ENCODE measurements at regions not wholly inside any gene's neighbourhood (a gene's known extent, or its start where the extent isn't known, plus 50 kb on each side); places are given as distances from the start of the nearest gene placed in this dataset.

DNA sequence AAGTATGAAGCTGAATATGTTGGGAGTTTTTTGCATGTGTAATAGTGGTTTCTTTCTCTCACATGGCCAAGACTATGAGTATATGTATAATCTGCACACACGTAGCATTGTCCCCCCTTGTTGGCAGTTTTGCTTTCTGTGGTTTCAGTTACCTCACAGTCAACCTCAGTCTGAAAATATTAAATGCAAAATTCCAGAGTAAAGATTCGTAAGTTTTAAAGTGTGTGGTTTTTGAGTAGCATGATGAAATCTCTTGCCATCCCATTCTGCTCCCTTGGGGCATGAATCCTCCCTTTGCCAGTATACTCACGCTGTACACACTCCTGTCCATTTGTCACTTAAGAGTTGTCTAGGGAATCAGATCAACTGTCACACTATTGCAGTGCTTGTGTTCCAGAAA is 742.0 kb upstream of the CCDC54 start:
- ATAC-seq, result no peak
- Mint-ChIP-seq H3K27ac (no peak overlapping the region), H3K4me3 (no peak overlapping the region), H3K27me3 (peaks cover 9% of the 10 kb centered on the region), H3K4me1 (no peaks in the 10 kb centered on the region), H3K36me3 (ENCODE audit: low read depth) (no peaks in the 10 kb centered on the region)
- no peak for DNase-seq
- H3K9me3 ChIP-seq (ENCODE audit: control insufficient read depth, low read length, poor library complexity, severe bottlenecking), result no peaks in the 10 kb centered on the region

DNA sequence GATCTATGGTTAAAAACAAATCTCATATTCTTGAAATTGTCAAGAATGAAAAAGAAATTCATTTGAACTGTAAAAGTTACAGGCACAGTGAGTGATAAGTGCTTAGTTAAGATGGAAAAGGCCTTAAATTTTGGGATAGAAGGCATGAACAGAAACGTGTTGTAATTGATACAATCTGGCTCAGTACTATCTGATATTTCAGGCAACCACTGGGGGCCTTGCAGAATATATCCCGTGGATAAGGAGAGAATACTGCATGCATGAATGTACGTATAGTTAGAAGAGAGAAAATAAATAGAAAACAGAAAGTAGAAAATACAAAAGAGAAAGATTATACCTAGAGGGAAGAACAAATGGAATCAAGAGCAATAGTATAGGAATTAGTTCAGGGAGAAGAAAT is 741.4 kb upstream of the CCDC54 start:
- Mint-ChIP-seq H3K36me3 (ENCODE audit: low read depth) (no peaks in the 10 kb centered on the region), H3K4me3 (no peak overlapping the region), H3K27ac (no peak overlapping the region), H3K4me1 (no peaks in the 10 kb centered on the region), H3K27me3 (peaks cover 11% of the 10 kb centered on the region)
- ATAC-seq (no peak), DNase-seq (no peak)
- H3K9me3 ChIP-seq (ENCODE audit: control insufficient read depth, low read length, poor library complexity, severe bottlenecking), result no peaks in the 10 kb centered on the region

DNA sequence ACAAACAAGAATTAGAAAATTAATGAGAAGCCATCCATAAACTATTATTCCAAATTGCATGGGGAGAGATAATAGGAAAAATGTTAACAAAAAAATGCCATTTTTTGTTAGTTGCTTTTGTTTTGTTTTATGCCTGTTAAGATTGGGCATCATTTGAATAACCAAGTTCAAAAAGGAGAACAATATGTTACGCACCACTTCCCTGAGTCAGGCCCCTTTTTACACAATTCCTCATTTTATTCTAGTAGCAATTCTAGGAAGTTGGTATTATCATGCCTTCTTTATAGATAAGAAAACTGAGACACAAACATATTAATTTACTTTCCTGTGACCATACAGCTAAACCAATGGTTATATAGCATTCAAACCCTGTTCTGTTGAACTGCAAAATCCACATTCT is 736.9 kb upstream of the CCDC54 start:
- Mint-ChIP-seq H3K27ac (no peak overlapping the region), H3K4me1 (no peaks in the 10 kb centered on the region)
- DNase-seq, result no peak

DNA sequence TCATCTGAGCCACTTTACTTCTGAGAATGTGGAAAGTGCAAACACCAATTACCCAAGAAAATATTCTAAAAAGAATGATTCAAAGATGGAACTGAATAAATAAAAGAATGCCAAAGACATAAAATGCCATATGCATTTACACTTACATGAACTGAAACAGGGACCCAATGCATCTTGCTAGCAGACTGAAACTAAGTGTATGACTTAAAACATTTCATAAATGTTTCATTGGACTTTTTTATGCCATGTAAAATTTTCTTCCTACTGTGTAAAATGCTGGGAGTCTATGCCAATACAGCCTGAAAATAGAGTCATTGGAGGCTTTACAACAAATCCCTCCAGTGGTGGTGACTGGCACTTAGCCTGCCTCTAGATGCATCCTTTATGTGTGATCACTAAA is 735.1 kb upstream of the CCDC54 start:
- H3K4me3 Mint-ChIP-seq, result no peak overlapping the region
- no peak for ATAC-seq
- H3K9me3 ChIP-seq (ENCODE audit: control insufficient read depth, low read length, poor library complexity, severe bottlenecking), result no peaks in the 10 kb centered on the region
- H3K27me3 Mint-ChIP-seq, result peaks cover 32% of the 10 kb centered on the region
- no peak for DNase-seq
- no peaks in the 10 kb centered on the region for H3K4me1 Mint-ChIP-seq
- H3K36me3 Mint-ChIP-seq (ENCODE audit: low read depth), result no peaks in the 10 kb centered on the region
- H3K27ac Mint-ChIP-seq, result no peak overlapping the region

More for the DNA sequence above, 736.9 kb upstream of the CCDC54 start:
- no peak overlapping the region for H3K4me3 Mint-ChIP-seq
- ATAC-seq, result no peak
- no peaks in the 10 kb centered on the region for H3K9me3 ChIP-seq (ENCODE audit: control insufficient read depth, low read length, poor library complexity, severe bottlenecking)
- H3K36me3 Mint-ChIP-seq (ENCODE audit: low read depth), result no peaks in the 10 kb centered on the region
- peaks cover 27% of the 10 kb centered on the region for H3K27me3 Mint-ChIP-seq

DNA sequence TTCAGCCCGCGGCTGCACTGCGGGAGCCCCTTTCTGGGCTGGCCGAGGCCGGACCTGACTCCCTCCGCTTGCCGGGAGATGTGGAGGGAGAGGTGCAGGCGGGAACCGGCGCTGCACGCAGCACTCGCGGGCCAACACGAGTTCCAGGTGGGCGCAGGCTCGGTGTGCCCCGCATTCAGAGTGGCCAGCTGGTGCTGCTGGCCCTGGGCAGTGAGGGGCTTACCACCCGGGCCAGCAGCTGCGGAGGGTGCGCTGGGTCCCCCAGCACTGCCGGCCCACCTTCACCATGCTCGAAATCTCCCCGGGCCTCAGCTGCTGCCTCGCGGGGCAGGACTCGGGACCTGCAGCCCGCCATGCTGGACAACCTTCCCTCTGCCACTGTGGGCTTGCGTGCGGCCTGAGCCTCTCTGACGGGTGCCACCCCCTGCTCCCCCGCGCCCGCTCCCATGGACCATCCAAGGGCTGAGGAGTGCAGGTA is 733.5 kb upstream of the CCDC54 start:
- Mint-ChIP-seq H3K27ac (no peak overlapping the region), H3K36me3 (ENCODE audit: low read depth) (no peaks in the 10 kb centered on the region), H3K4me1 (no peaks in the 10 kb centered on the region), H3K4me3 (no peak overlapping the region), H3K27me3 (peaks cover 38% of the 10 kb centered on the region)
- ATAC-seq (no peak), DNase-seq (no peak)
- H3K9me3 ChIP-seq (ENCODE audit: control insufficient read depth, low read length, poor library complexity, severe bottlenecking), result no peaks in the 10 kb centered on the region

DNA sequence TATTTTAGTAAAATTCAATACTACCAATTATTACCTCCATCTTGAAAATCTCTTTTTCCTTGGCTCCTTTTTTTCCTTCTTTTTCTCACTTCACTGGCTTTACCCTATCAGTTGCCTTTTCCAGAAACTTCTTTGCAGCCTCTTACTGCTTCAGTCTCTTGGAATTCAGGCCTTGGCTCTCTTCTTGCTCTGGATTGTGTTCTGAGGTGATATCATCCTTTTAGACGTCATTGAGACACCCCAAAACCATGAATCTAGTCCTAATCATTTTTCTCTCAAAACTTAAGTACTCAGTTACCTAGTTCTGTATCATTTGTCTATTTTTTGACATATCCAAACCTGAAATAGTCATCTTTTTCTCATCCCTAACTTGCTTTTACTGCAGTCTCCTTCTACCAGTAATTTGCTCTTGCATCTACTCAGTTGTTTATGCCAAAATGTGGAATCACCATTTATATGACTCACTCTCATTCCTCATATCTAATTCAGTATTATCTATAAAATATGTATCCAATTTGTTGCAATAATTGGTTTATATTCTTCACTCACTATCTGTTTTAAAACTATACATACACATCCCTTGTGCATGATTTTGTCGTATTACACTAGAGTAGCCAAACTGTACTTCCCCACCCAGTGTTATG is 703.2 kb upstream of the CCDC54 start:
- no peaks in the 10 kb centered on the region for H3K9me3 ChIP-seq (ENCODE audit: control insufficient read depth, low read length, poor library complexity, severe bottlenecking)
- Mint-ChIP-seq H3K4me3 (no peak overlapping the region), H3K4me1 (no peaks in the 10 kb centered on the region), H3K36me3 (ENCODE audit: low read depth) (no peaks in the 10 kb centered on the region), H3K27ac (no peak overlapping the region), H3K27me3 (no peaks in the 10 kb centered on the region)
- DNase-seq, result no peak
- no peak for ATAC-seq

DNA sequence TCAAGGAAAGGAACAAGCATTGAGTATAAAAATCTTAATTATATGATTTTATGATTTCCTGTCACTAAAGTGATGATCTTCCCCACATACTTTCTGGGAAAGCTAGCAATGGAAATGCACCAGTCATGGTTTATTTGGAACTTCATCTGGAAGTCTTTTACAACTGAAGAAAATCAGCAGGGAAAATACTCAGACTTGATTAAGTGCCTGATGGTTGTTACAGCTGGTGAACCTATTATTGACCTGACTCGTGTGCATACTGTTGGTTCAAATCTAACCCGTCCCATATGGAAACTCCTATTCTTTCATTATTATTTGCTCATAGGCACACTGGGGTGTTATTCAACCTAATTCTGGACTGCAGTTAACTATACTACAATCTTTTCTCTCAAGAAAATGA is 701.8 kb upstream of the CCDC54 start:
- no peaks in the 10 kb centered on the region for H3K4me1 Mint-ChIP-seq
- H3K36me3 Mint-ChIP-seq (ENCODE audit: low read depth), result peaks cover 2% of the 10 kb centered on the region
- DNase-seq (no peak), ATAC-seq (no peak)
- H3K27me3 Mint-ChIP-seq, result peaks cover 1% of the 10 kb centered on the region
- no peaks in the 10 kb centered on the region for H3K9me3 ChIP-seq (ENCODE audit: control insufficient read depth, low read length, poor library complexity, severe bottlenecking)
- H3K4me3 Mint-ChIP-seq, result no peak overlapping the region
- no peak overlapping the region for H3K27ac Mint-ChIP-seq

DNA sequence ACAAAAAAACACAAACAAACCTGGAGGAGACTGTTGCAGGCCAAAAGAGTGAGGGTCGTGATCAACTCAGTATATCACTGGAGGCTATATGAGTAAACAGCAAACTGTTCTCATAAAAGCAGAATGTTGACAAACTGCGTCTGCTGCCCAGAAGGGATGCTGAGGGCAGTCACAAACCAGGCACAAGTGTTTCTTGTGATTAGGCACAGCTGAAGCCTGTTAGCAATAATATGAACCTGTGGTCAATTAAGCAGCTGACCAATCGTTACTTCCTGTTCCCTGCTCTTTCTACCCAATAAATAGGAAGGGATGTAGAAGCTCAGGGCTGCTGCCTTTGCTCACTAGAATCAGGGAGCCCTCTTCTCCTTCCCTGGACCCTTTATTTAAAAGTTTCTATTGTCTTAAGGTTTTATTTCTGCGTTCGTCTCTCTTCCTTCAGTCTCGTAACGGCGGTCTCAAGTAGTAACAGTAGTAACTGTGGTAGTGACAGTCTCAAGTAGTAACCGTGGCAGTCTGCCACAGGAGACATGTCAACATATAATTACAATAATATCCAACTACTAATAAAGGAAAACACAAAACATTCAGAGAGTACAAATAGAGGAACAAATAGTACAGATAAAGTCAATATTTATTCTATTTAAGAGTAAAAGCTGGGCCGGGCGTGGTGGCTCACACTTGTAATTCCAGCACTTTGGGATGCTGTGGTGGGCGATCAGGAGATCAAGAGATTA is 698.4 kb upstream of the CCDC54 start:
- Mint-ChIP-seq H3K4me1 (no peaks in the 10 kb centered on the region), H3K36me3 (ENCODE audit: low read depth) (peaks cover 2% of the 10 kb centered on the region), H3K27me3 (peaks cover 5% of the 10 kb centered on the region), H3K27ac (no peak overlapping the region), H3K4me3 (no peak overlapping the region)
- DNase-seq (no peak), ATAC-seq (no peak)
- H3K9me3 ChIP-seq (ENCODE audit: control insufficient read depth, low read length, poor library complexity, severe bottlenecking), result no peaks in the 10 kb centered on the region

DNA sequence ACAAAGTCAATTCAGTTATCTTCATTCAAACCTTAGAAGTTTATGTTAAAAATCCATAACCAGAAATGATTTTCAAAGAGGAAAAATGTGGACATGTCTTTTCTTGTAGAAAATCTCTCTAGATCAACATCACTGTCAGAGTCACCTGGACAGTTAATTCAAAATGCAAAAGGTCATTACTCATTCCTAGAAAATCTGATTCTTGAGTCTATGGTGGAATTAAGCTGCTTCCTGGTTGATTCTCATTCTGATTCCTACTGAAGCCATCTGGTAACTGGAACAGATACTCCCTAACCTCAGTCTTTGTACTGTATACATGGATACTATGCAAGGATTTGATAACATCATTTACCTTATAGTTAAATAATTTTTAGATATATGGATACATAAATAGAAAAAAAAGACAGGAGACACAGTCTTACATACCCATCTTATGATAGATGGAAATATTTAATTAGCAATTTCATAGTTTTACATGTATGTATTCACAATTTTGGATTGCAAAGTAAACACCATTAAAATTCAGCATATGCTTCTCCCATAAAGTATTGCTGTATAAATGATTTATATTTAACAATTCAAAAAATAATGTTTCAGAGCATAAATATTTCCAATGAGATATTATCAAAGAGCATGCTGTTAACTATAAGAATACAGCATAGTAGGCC is 693.2 kb upstream of the CCDC54 start:
- peaks cover 2% of the 10 kb centered on the region for H3K36me3 Mint-ChIP-seq (ENCODE audit: low read depth)
- no peaks in the 10 kb centered on the region for H3K9me3 ChIP-seq (ENCODE audit: control insufficient read depth, low read length, poor library complexity, severe bottlenecking)
- no peak overlapping the region for H3K4me3 Mint-ChIP-seq
- DNase-seq (no peak), ATAC-seq (no peak)
- no peaks in the 10 kb centered on the region for H3K4me1 Mint-ChIP-seq
- no peak overlapping the region for H3K27ac Mint-ChIP-seq
- peaks cover 5% of the 10 kb centered on the region for H3K27me3 Mint-ChIP-seq

DNA sequence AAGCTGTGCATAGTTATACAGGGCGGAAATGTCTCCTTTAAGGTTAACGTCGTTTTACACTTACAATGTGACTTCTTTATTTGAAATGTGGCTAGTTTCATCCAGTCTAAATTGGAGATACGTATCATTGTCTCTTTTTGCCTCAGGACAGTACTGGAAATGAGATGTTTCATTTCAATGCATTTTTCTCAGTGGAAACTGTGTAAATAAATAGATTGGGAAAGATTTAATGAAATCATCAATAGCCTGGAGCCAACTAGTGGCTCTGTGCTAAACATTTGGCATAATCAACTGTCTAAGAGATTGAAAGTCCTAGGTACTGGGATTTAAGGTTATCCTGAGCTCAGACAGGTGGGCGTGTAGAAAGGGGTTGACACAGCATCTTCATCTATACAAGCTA is 691.5 kb upstream of the CCDC54 start:
- H3K27me3 Mint-ChIP-seq, result peaks cover 6% of the 10 kb centered on the region
- DNase-seq (no peak), ATAC-seq (no peak)
- no peak overlapping the region for H3K4me3 Mint-ChIP-seq
- H3K36me3 Mint-ChIP-seq (ENCODE audit: low read depth), result no peaks in the 10 kb centered on the region
- no peaks in the 10 kb centered on the region for H3K4me1 Mint-ChIP-seq
- H3K9me3 ChIP-seq (ENCODE audit: control insufficient read depth, low read length, poor library complexity, severe bottlenecking), result no peaks in the 10 kb centered on the region
- no peak overlapping the region for H3K27ac Mint-ChIP-seq

DNA sequence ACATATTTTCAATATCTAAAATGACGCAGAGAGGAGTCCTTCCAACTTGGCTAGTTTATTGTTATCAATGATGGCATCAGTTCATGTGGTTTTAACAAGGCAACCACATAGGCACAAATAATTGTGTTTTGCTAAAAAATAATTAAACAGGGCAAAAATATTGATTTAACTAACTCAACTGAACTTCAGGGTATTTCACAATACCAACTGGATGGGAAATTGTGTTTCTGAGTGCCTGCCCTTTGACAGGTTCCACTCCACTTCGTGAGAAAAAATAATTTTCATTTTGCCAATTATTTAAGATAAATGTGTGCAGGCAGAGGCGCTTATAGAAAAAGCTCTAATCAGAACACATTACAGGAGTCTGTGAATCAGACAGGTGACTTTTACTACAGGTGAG is 689.3 kb upstream of the CCDC54 start:
- Mint-ChIP-seq H3K4me3 (no peak overlapping the region), H3K27me3 (peaks cover 13% of the 10 kb centered on the region), H3K4me1 (no peaks in the 10 kb centered on the region), H3K36me3 (ENCODE audit: low read depth) (no peaks in the 10 kb centered on the region), H3K27ac (no peak overlapping the region)
- no peaks in the 10 kb centered on the region for H3K9me3 ChIP-seq (ENCODE audit: control insufficient read depth, low read length, poor library complexity, severe bottlenecking)
- ATAC-seq (no peak), DNase-seq (no peak)

DNA sequence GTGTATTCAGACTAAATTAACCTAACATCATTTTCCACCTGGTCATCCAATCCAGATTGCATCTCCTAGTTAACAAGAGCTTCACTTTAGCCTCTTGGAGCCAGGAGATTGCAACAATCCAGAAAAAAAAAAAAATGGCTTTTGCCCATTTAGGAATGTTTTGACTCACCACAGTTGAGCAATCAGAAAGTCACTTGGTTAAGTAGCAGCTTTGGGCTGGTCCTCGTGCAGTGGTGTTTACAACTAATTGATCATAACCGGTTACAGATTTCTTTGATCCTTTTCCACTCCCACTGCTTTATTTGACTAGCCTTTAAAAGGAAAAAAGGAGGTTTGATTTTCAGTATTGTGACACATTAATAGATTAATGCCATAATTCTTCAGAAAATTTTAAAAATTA is 688.8 kb upstream of the CCDC54 start:
- H3K4me1 Mint-ChIP-seq, result no peaks in the 10 kb centered on the region
- H3K27me3 Mint-ChIP-seq, result peaks cover 13% of the 10 kb centered on the region
- no peaks in the 10 kb centered on the region for H3K9me3 ChIP-seq (ENCODE audit: control insufficient read depth, low read length, poor library complexity, severe bottlenecking)
- H3K27ac Mint-ChIP-seq, result no peak overlapping the region
- ATAC-seq (no peak), DNase-seq (no peak)
- H3K36me3 Mint-ChIP-seq (ENCODE audit: low read depth), result no peaks in the 10 kb centered on the region
- H3K4me3 Mint-ChIP-seq, result no peak overlapping the region

DNA sequence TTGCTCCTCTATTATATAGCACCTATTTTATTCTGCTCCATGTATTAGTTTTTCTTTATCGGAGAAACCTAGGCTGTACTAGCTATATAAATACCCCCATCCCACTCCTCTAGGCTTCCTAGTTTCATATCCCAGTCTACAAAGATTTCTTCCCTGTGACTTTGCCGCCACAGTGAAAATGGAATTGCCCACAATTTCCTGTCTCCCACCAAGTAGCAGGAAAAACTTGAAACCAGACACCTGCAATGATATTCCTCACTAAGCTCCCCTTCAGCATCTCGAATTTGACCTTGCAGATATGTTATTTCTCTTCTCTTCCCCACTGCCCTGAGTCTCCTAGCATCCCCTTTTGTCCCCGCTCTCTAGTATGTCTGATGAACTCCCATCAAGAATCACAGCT is 685.8 kb upstream of the CCDC54 start:
- no peak overlapping the region for H3K4me3 Mint-ChIP-seq
- H3K36me3 Mint-ChIP-seq (ENCODE audit: low read depth), result no peaks in the 10 kb centered on the region
- no peak for DNase-seq
- no peak overlapping the region for H3K27ac Mint-ChIP-seq
- H3K27me3 Mint-ChIP-seq, result peaks cover 13% of the 10 kb centered on the region
- no peaks in the 10 kb centered on the region for H3K9me3 ChIP-seq (ENCODE audit: control insufficient read depth, low read length, poor library complexity, severe bottlenecking)
- ATAC-seq, result no peak
- H3K4me1 Mint-ChIP-seq, result no peaks in the 10 kb centered on the region
